GM21526 (cell line): ENCODE measurements at regions not wholly inside any gene's neighbourhood (a gene's known extent, or its start where the extent isn't known, plus 50 kb on each side); places are given as distances from the start of the nearest gene placed in this dataset.

Source experiments
- ATAC-seq: cut with Tn5 transposase; IDR thresholded peaks from one replicate; pipeline ENCODE4 v1.9.1; 2021; ENCODE audit warnings: moderate library complexity; ENCODE audit not compliant: unreplicated experiment, low FRiP score

DNA sequence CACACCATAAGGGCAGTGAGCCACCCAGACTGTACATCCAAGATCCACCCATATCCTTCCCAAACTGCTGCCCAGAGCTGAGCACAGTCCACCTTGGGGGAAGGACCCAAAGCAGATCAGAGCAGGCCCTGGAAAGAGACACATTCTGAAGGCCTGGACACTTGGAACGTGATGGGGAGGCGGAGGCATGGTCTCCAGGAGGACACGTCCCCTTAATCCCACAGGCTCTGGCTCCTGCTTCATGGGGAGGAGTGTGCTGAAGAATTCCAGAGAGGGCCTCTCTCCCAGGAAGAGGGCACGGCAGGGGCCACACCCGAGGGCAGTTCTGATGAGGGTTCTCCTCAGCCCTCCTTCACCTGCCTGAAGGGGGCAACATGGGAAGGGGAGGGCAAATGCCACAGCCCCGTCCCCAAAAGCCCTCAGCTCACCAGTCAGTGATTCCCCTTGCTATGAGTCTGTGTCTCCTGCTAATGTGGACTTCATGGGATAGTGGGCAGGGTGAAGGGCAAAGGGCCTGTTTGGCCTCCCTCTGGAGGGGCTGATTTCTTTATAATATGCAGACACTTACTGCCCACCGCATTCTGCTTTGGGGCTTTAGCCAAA is 276.8 kb downstream of the ENC1 start:
- no peak for ATAC-seq

DNA sequence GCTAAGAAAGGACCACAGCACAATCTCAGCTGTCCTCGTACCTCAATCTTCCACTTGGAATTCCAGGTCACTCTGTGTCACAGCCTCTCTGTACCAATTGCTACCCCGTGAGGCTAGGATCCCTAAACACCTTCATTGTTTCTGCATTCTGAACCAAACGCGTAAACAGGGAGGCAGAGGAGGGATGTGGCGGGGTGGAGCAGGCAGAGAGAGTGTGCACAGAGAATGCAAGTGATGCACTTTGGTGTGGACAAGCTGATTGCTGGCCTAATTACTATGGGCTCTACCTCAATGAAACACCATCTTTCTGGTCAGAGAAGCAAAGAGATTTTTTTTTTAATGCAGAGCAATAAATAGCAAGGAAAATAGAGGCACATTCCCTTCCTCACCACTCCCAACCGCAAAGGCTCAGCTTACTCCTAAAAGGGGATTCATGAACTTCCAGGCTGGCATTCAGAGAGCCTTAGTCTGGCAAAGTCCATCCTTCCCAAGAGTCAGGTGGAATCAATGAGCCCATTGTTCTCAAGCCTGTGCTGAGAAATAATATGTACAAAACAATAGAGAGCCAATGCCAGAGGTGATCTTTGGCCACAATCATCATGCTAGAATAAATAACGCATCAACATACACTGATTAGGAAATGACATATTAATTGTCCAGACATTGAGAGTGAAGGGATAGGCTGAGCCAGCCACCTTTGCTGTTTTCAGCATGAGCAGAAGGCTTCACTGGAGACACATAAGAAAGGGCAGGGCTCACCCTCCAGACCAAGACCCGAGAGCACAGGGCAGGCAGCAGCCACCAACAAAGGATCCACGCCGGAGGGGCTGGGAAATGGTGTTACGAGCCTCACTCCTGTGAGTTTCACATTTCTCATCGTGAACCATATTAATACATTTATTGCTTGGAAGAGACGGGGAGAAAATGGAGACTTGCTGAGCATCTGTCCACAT is 278.8 kb downstream of the ENC1 start:
- no peak for ATAC-seq

DNA sequence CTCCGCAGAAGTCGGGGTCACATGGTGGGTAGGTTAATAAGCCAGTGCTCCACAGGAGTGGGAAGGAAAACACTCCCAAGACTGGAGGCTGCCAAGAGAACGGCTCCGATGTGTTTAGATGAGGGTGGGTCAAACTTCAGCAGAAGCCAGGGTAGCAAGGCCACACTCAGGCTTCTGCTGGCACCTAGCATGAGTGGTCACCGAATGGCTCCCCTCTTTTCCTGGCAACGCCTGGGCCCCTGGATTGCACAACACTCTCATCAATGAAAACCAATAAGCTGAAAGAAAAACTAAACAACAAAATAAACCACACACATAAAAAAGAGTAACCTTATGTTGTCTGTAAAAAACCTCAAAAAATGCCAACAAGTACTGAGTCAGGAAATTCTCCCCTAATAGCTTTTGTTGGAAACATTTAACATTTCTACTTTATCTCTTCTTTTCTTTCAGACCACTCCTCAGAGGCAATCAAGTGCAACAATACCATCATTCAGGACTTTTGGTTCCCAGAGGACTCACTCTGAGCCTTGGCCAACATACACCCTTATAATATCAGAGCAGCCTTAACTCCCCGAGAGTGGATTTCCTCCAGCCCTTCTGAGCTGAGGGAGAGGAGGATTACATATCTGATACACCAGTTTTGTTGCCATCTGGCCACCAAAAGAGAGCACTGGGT is 279.9 kb downstream of the ENC1 start:
- no peak for ATAC-seq

DNA sequence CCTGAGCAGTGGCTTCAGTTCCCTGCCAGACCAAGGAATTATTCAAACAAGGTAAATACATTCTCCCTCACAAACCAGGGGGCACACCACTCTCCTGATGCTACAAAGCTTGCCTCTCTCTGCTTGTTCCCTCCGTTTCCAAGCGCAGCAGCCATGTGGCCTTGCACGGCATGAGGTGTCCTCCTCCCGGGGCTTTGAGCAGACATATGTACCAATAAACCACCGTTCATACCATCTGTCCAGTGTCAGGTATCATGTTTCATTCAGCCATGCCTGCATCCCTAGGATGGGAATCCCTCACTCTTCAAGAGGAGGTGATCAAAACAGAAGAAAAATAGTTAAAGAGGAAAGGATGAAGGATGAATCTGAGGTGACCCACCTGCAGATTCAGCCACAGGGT is 282.7 kb downstream of the ENC1 start:
- ATAC-seq: no peak

GRCh38 chr5:74356009-74356695 is 284.4 kb downstream of the ENC1 start:
- ATAC-seq: no peak

- ATAC-seq: no peak
These were observed 285.3 kb downstream of the ENC1 start for GRCh38 chr5:74355041-74355824.

GRCh38 chr5:74352256-74352655 is 288.3 kb downstream of the ENC1 start:
- ATAC-seq: no peak

GRCh38 chr5:74342948-74343682 is 297.4 kb downstream of the ENC1 start:
- ATAC-seq: no peak

GRCh38 chr5:74342182-74342581 is 298.3 kb downstream of the ENC1 start:
- no peak for ATAC-seq

DNA sequence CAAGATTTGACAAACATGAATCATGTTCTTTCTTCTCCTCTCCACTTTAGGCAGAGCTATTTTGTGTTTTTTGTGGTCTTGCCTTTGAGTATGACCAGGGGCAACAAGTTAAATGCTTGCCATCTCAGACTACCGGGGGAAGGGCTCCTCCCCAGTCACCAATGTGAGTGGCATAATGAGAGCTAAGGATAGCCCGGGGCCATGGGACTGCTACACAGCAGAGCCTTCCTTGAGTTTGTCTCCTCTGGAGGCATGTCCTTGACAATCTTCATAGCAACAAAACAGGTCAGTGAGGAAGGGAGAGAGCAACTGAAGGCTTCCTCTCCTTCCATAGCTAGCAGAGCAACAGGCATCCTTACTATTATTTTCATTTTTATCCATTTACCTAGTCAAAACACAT is 299.3 kb downstream of the ENC1 start:
- ATAC-seq: no peak

GRCh38 chr5:74340476-74340875 is 300.1 kb downstream of the ENC1 start:
- no peak for ATAC-seq

DNA sequence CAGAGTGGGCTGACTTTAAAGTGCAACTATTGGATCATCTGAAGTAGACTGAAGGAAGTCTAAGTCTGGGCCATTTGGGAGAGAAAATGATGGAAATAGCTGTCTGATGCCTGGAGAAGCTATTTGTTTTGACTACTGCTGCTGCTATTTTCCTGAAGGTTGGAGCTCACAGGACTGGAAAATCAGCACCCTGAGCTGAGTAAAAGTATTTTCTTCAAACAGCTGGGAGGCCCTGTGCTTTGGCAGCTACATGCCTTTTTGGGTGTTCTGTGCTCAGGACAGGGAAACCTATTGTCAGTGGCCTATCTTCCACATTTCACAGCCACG is 302.6 kb downstream of the ENC1 start:
- ATAC-seq: no peak

DNA sequence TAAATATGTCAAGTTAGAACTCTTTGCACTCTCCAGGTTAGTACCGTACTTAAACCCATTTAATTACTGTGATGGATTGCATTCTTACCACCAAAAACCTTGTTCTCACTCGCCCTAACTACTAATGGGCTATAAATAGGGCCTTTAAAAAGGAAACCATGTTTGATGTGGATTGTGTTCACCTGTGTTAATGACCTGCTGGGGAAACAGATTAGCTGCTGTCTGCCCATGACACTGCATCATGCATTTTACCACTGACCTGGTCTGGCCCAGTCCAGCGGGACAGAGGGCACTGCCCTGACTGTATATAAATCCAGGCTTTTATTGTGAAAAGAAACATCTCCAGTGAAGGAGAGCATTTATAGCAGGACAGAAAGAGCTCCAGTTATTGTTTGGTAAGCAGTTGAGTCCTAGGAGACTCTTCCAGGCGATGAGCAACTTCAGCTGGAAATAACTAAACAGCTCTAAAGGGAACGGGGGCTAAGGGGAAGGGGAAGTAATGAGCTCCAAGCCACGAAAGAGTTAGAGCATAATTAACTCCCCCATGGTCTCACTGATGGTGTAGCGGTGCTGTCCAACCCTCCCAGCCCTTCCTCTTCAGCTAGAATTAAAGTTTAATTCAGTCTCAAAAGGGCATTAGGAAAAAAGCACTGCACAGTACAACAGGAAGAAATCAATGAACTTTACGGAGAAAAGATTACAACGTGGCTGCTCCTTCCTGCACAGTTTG is 303.1 kb downstream of the ENC1 start:
- ATAC-seq: no peak

DNA sequence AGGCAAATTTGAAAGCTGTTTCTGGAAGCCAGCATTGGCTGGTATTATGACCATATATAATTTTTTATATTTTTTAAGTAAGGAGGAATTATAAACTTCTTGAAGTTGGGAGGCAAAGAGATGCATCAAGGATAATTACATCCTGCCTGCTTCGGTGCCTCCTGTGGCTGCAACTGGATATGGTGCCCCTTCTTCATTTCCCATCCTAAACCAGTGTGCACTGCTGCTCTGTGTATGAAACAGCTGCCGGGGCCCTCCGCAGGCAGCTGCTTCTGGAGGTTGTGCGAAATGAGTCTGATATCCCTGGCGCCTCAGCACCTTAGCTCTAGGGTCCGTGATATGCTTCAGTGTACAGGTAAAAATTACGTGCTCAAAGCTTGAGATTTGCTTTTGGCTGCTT is 304.2 kb downstream of the ENC1 start:
- no peak for ATAC-seq

DNA sequence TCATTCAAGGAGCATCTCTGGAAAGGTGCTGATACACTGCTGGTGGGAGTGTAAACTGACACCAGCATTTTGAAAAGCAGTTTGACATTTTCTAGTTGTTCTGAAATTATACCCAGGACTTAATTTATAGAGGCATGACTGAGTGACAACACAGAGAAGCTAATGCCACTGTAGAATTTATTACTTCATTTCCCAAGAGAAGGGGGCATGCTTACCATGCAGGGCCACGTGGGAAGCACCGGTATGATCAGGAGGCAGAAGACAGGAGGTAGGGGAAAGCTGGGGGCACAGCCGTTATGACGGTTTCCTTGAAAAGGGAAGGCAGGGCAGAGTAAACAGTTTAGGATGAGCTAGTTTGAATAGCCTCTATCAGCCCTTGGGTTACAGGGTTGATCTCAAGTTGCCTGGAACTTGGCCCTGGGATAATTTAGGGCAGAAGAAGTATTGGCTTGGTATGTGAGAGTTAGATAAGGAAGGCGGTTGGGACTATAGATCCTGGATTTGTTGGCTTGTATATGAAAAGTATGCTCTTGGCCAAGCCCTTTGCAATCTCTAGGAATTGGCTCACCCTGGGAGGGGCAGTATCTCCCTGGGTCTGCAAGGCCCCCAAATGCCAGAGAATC is 305.7 kb downstream of the ENC1 start:
- ATAC-seq: no peak

- no peak for ATAC-seq
These were observed 306.3 kb downstream of the ENC1 start for GRCh38 chr5:74334062-74334761.

GRCh38 chr5:74333430-74333829 is 307.1 kb downstream of the ENC1 start:
- ATAC-seq: no peak

DNA sequence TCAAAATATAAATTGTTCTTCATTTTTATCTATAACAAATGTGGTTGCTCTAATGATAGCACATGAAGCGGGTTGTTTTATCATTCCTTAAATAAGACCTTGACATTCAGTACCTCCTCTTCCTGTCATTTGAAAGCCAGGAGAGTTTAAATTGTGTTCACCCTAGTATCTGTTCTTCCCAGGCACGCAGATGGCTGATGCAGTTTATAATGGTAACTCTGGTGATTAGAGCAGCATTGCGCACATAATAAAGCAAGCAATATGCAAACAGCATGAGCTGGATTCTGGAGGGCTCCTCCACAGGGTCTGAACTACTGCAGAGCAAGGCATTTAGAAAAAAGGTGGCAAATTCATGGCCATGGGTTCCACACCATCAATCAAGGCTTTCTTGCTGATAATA is 307.8 kb downstream of the ENC1 start:
- no peak for ATAC-seq
